DND-41 (cell line): ENCODE measurements at regions not wholly inside any gene's neighbourhood (a gene's known extent, or its start where the extent isn't known, plus 50 kb on each side); places are given as distances from the start of the nearest gene placed in this dataset.

Experiments
- CTCF ChIP-seq: IDR thresholded peaks from 2 replicates; pipeline ENCODE4 v1.5.1; 2012; ENCODE audit warnings: borderline replicate concordance, low read length, moderate library complexity, mild to moderate bottlenecking; ENCODE audit not compliant: poor library complexity, severe bottlenecking; ENCODE audit errors: extremely low read depth
- EZH2 ChIP-seq: IDR thresholded peaks from 3 replicates; pipeline ENCODE4 v1.6.1; 2012; ENCODE audit warnings: borderline replicate concordance, low read depth, mild to moderate bottlenecking, moderate library complexity, low read length, inconsistent platforms; ENCODE audit not compliant: severe bottlenecking

GRCh38 chr6:40906759-40907158 lies 132.3 kb downstream of the UNC5CL start:
- TF ChIP-seq CTCF (no peak), EZH2 (no peak)
